ENCODE measurements at regions not wholly inside any gene's neighbourhood (a gene's known extent, or its start where the extent isn't known, plus 50 kb on each side); places are given as distances from the start of the nearest gene placed in this dataset.

- TF ChIP-seq CTCF (IDR thresholded peaks at IDR 0.05; ENCODE audit: low read depth, low read length, missing control alignments), result no peak
Measured at GRCh38 chr9:86825299-86825698, 122.0 kb downstream of the GAS1 start.

GRCh38 chr9:86822006-86822801 lies 125.1 kb downstream of the GAS1 start:
- TF ChIP-seq CTCF (IDR thresholded peaks at IDR 0.05; ENCODE audit: low read depth, low read length, missing control alignments), result no peak
- DNase-seq (ENCODE audit: low read depth), result no peak

More at GRCh38 chr9:86825299-86825698, 122.0 kb downstream of the GAS1 start:
- H3K4me3 ChIP-seq (ENCODE audit: low read depth, low read length), result no peak overlapping the region
- DNase-seq (ENCODE audit: low read depth), result no peak

GRCh38 chr9:86821006-86821845 lies 126.1 kb downstream of the GAS1 start:
- TF ChIP-seq CTCF (IDR thresholded peaks at IDR 0.05; ENCODE audit: low read depth, low read length, missing control alignments), result no peak
- H3K4me3 ChIP-seq (ENCODE audit: low read depth, low read length), result no peak overlapping the region
- DNase-seq (ENCODE audit: low read depth), result no peak

More at GRCh38 chr9:86822006-86822801, 125.1 kb downstream of the GAS1 start:
- no peak overlapping the region for H3K4me3 ChIP-seq (ENCODE audit: low read depth, low read length)

- no peak for DNase-seq (ENCODE audit: low read depth)
- no peak overlapping the region for H3K4me3 ChIP-seq (ENCODE audit: low read depth, low read length)
- no peak for TF ChIP-seq CTCF (IDR thresholded peaks at IDR 0.05; ENCODE audit: low read depth, low read length, missing control alignments)
Measured at GRCh38 chr9:86819552-86819951, 127.8 kb downstream of the GAS1 start.

GRCh38 chr9:86818636-86819035 lies 128.7 kb downstream of the GAS1 start:
- TF ChIP-seq CTCF (IDR thresholded peaks at IDR 0.05; ENCODE audit: low read depth, low read length, missing control alignments), result no peak
- no peak overlapping the region for H3K4me3 ChIP-seq (ENCODE audit: low read depth, low read length)
- DNase-seq (ENCODE audit: low read depth), result no peak

GRCh38 chr9:86816868-86817267 lies 130.4 kb downstream of the GAS1 start:
- no peak for TF ChIP-seq CTCF (IDR thresholded peaks at IDR 0.05; ENCODE audit: low read depth, low read length, missing control alignments)
- DNase-seq (ENCODE audit: low read depth), result no peak
- H3K4me3 ChIP-seq (ENCODE audit: low read depth, low read length), result no peak overlapping the region
